Vagina (tissue), 2 donors: ENCODE measurements at regions not wholly inside any gene's neighbourhood (a gene's known extent, or its start where the extent isn't known, plus 50 kb on each side); places are given as distances from the start of the nearest gene placed in this dataset.

Experiments used
- POLR2A ChIP-seq, 2 donors: fragments of 450-650 bp; IDR thresholded peaks; one replicate each; pipeline ENCODE4 v1.6.1; 2017; ENCODE audit warnings: antibody characterized with exemption in 2 of 2, mild to moderate bottlenecking in 2 of 2, moderate library complexity in 2 of 2
- POLR2AphosphoS5 ChIP-seq, 2 donors: sonication (generic); formaldehyde crosslinking; IDR thresholded peaks; one replicate each; pipeline ENCODE4 v1.9.0; 2017; ENCODE audit warnings: antibody characterized with exemption in 2 of 2, mild to moderate bottlenecking in 2 of 2, low read depth in 1 of 2; ENCODE audit not compliant: insufficient read depth in 1 of 2
- TF ChIP-seq, protein P1 (sequence below), 3 experiments: fragments of 450-650 bp in 2 of 3; fragments of 200-600 bp in 1 of 3; sonication (generic) in 1 of 3; IDR thresholded peaks; one replicate each; pipeline ENCODE4 v1.5.1; 2017 to 2019; ENCODE audit warnings: antibody characterized with exemption in 3 of 3, mild to moderate bottlenecking in 2 of 3, moderate library complexity in 2 of 3

DNA sequence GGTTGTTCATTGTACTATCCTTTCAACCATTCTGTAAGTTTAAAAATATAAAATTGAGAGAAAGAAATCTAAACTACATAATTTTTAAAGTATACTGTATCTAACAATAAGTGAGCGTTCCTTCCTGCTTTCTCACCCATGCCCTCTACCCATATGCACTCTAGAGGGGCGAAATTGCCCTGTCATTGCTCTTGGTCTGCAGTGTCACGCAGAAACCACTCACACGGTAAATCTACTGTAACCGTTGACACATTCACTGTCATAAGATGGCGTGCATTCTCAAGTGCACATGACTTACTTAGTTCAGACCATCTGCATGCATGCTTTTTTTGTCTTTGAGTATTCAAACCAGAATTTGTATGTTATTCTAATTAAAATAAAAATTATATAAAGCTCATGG, 55.7 kb upstream of the NIPBL start:
- TF ChIP-seq, protein P1, sequence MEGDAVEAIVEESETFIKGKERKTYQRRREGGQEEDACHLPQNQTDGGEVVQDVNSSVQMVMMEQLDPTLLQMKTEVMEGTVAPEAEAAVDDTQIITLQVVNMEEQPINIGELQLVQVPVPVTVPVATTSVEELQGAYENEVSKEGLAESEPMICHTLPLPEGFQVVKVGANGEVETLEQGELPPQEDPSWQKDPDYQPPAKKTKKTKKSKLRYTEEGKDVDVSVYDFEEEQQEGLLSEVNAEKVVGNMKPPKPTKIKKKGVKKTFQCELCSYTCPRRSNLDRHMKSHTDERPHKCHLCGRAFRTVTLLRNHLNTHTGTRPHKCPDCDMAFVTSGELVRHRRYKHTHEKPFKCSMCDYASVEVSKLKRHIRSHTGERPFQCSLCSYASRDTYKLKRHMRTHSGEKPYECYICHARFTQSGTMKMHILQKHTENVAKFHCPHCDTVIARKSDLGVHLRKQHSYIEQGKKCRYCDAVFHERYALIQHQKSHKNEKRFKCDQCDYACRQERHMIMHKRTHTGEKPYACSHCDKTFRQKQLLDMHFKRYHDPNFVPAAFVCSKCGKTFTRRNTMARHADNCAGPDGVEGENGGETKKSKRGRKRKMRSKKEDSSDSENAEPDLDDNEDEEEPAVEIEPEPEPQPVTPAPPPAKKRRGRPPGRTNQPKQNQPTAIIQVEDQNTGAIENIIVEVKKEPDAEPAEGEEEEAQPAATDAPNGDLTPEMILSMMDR (IDR thresholded peaks at IDR 0.05), result no peak
- no peak for TF ChIP-seq POLR2A (IDR thresholded peaks at IDR 0.05)
- TF ChIP-seq POLR2AphosphoS5 (IDR thresholded peaks at IDR 0.05; ENCODE audit: insufficient read depth in 1 of 2, low read depth in 1 of 2), result no peak
